Karpas-422 (cell line): ENCODE measurements at regions not wholly inside any gene's neighbourhood (a gene's known extent, or its start where the extent isn't known, plus 50 kb on each side); places are given as distances from the start of the nearest gene placed in this dataset.
A peak's percentile ranks its signal among the peaks of the same experiment; 100 is the strongest.
"Not testable (repeated sequence)": the region's sequence is repeated elsewhere in the genome, so short reads cannot be mapped to it uniquely, and the experiment has no call there.

Experiments
- DNase-seq: peaks from one replicate; pipeline ENCODE4 v3.0.0-alpha.2; 2015
- H2AFZ ChIP-seq: fragments of 200-600 bp; sonication (generic); 2 replicates; pipeline ENCODE4 v1.6.1; 2014; ENCODE audit warnings: antibody characterized with exemption, low read length, mixed read lengths
- H3K27ac ChIP-seq: fragments of 200-600 bp; sonication (generic); 2 replicates; pipeline ENCODE4 v1.5.1; 2014; ENCODE audit warnings: mild to moderate bottlenecking, low read length, moderate library complexity
- H3K27me3 ChIP-seq: fragments of 200-600 bp; sonication (generic); 2 replicates; pipeline ENCODE4 v1.6.1; 2014; ENCODE audit warnings: low read length, mixed read lengths
- H3K36me3 ChIP-seq: fragments of 200-600 bp; sonication (generic); 2 replicates; pipeline ENCODE4 v1.6.1; 2014; ENCODE audit warnings: low read length, mixed read lengths; ENCODE audit not compliant: insufficient read depth
- H3K4me1 ChIP-seq: fragments of 200-600 bp; sonication (generic); 2 replicates; pipeline ENCODE4 v1.6.1; 2014; ENCODE audit warnings: mild to moderate bottlenecking, low read length, mixed read lengths
- H3K4me2 ChIP-seq: fragments of 200-600 bp; sonication (generic); 2 replicates; pipeline ENCODE4 v1.6.1; 2014; ENCODE audit warnings: low read length, low read depth, mild to moderate bottlenecking; ENCODE audit not compliant: poor library complexity, severe bottlenecking
- H3K4me3 ChIP-seq: fragments of 200-600 bp; sonication (generic); 2 replicates; pipeline ENCODE4 v1.5.1; 2014; ENCODE audit warnings: mild to moderate bottlenecking, antibody characterized with exemption, low read length, mixed read lengths
- H3K79me2 ChIP-seq: fragments of 200-600 bp; sonication (generic); 2 replicates; pipeline ENCODE4 v1.6.1; 2014; ENCODE audit warnings: mild to moderate bottlenecking, low read length, mixed read lengths
- H3K9ac ChIP-seq: fragments of 200-600 bp; sonication (generic); 2 replicates; pipeline ENCODE4 v1.6.0; 2014; ENCODE audit warnings: low read length
- H3K9me2 ChIP-seq: fragments of 200-600 bp; sonication (generic), shearing (Covaris generic); replicated peaks from 2 replicates; pipeline ENCODE4 v1.6.0; 2014; ENCODE audit warnings: mild to moderate bottlenecking, low read length, moderate library complexity; ENCODE audit not compliant: insufficient read depth
- H3K9me3 ChIP-seq: fragments of 300-700, 200-600 bp; sonication (generic); 2 replicates; pipeline ENCODE4 v1.6.1; 2014; ENCODE audit warnings: low read length, mixed read lengths
- H4K20me1 ChIP-seq: fragments of 200-600 bp; sonication (generic); 2 replicates; pipeline ENCODE4 v1.6.1; 2014; ENCODE audit warnings: mild to moderate bottlenecking, antibody characterized with exemption, low read length, low read depth; ENCODE audit not compliant: insufficient read depth

DNA sequence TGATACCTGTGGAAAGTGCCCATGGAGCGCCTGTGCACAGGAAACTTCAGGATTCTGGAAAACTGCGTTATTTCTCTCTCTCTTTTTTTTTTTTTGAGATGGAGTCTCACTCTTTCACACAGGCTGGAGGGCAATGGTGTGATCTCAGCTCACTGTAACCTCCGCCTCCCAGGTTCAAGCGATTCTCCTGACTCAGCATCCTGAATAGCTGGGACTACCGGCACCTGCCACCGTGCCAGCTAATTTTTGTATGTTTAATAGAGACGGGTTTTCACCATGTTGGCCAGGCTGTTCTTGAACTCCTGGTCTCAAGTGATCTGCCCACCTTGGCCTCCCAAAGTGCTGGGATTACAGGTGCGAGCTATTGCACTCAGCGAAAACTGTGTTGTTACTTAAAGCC is 68.9 kb upstream of the PODXL start:
- not testable (repeated sequence) for H3K9ac ChIP-seq, H3K4me2 ChIP-seq, H3K27me3 ChIP-seq, H3K79me2 ChIP-seq, H4K20me1 ChIP-seq, DNase-seq, H3K9me2 ChIP-seq, H3K4me3 ChIP-seq, H3K4me1 ChIP-seq, H3K36me3 ChIP-seq, H3K27ac ChIP-seq, H3K9me3 ChIP-seq, H2AFZ ChIP-seq

- Histone ChIP-seq H3K4me1 (no peaks in the 10 kb centered on the region), H3K9me2 (no peaks in the 10 kb centered on the region), H3K27ac (no peak overlapping the region), H3K4me2 (no peak overlapping the region), H3K9ac (no peak overlapping the region), H3K36me3 (no peaks in the 10 kb centered on the region), H3K4me3 (no peak overlapping the region), H3K9me3 (no peaks in the 10 kb centered on the region), H4K20me1 (no peaks in the 10 kb centered on the region), H3K27me3 (no peaks in the 10 kb centered on the region), H2AFZ (no peak overlapping the region), H3K79me2 (no peaks in the 10 kb centered on the region)
- DNase-seq = no peak
Observed at GRCh38 chr7:131624536-131624935, 68.1 kb upstream of the PODXL start.

- no peak overlapping the region for H3K9ac ChIP-seq
- no peaks in the 10 kb centered on the region for H3K27me3 ChIP-seq
- H3K9me2 ChIP-seq = no peaks in the 10 kb centered on the region
- DNase-seq = no peak
- no peaks in the 10 kb centered on the region for H3K36me3 ChIP-seq
- H2AFZ ChIP-seq = no peak overlapping the region
- no peaks in the 10 kb centered on the region for H3K9me3 ChIP-seq
- no peak overlapping the region for H3K4me2 ChIP-seq
- no peaks in the 10 kb centered on the region for H4K20me1 ChIP-seq
- H3K27ac ChIP-seq = no peak overlapping the region
- H3K4me3 ChIP-seq = no peak overlapping the region
- no peaks in the 10 kb centered on the region for H3K79me2 ChIP-seq
- no peaks in the 10 kb centered on the region for H3K4me1 ChIP-seq
Observed at GRCh38 chr7:131623154-131623553, 66.7 kb upstream of the PODXL start.

DNA sequence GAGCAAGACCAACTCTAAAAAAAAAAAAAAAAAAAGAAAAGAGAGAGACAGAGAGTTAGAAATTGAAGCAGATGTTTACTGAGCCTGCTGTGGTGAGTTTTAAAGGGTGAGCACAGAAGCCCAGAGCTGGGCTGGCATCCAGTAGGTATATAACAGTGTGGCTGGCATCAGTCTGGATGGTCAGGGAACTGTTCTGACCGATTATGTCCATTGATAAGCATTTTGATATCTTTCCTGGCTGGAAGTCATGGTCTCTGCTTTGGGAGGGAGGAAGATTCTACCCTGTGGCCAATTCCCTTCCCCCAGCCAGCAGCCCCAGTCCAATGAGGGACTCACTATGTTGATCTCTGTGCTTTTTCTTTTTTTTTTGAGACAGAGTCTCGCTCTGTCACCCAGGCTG is 65.2 kb upstream of the PODXL start:
- H3K4me3 ChIP-seq = no peak overlapping the region
- H4K20me1 ChIP-seq = no peaks in the 10 kb centered on the region
- no peak overlapping the region for H3K4me2 ChIP-seq

DNA sequence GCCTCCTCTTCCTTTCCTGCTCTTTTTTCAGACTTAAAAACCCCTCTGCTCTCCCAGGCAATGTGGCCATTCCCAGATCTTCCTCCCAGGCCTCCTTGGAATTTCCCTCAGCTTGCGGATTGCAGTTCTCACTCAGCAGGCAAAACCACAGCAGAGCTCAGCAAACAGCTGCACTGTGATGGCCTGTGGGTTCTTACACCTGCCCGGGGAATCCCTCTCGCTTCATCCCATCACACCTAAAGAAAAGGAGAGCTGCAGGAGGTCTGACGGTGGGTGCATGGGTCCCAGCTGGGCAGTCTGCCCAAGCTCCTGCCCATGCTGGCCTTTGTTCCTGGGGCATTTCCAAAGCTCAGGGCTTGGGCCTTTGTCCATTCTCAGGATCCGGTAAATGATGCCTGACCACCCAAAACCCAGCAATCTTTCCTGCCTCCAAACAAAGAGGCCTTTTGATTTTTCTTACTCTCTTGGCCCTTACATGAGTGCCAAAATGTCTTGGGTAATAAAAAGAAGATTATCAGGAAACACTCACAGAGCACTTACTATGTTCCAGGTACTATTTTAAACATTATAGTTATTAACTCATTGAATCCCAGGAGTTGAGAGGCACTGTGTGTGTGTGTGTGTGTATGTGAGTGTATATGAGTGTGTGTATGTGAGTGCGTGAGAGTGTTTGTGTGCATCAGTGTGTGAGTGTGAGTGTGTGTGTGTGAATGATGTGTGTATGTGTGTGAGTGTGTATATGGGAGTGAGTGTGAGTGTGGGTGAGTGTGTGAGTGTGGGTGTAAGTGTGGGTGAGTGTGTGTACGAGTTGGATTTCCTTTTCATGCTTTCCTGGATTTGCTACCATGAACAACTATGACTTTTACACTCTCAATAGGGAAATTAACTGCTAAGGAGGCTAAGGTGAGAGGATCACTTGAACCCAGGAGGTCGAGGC is 64.5 kb upstream of the PODXL start:
- H3K36me3 ChIP-seq = no peaks in the 10 kb centered on the region
- H4K20me1 ChIP-seq = no peaks in the 10 kb centered on the region
- no peak overlapping the region for H3K4me3 ChIP-seq
- H3K27ac ChIP-seq = no peak overlapping the region
- H3K9ac ChIP-seq = no peak overlapping the region
- H3K9me2 ChIP-seq = no peaks in the 10 kb centered on the region
- no peak overlapping the region for H3K4me2 ChIP-seq
- no peaks in the 10 kb centered on the region for H3K27me3 ChIP-seq
- H3K4me1 ChIP-seq = no peaks in the 10 kb centered on the region
- H2AFZ ChIP-seq = no peak overlapping the region
- no peaks in the 10 kb centered on the region for H3K9me3 ChIP-seq
- no peaks in the 10 kb centered on the region for H3K79me2 ChIP-seq
- DNase-seq = no peak

More for the DNA sequence above, 65.2 kb upstream of the PODXL start:
- DNase-seq = no peak
- Histone ChIP-seq H3K4me1 (no peaks in the 10 kb centered on the region), H3K9ac (no peak overlapping the region), H3K36me3 (no peaks in the 10 kb centered on the region), H3K79me2 (no peaks in the 10 kb centered on the region), H2AFZ (no peak overlapping the region), H3K27me3 (no peaks in the 10 kb centered on the region), H3K27ac (no peak overlapping the region), H3K9me3 (no peaks in the 10 kb centered on the region), H3K9me2 (no peaks in the 10 kb centered on the region)

- Histone ChIP-seq H3K79me2 (no peaks in the 10 kb centered on the region), H3K27ac (no peak overlapping the region), H3K4me1 (no peaks in the 10 kb centered on the region), H3K4me2 (no peak overlapping the region), H3K9ac (no peak overlapping the region), H4K20me1 (no peaks in the 10 kb centered on the region), H3K9me3 (no peaks in the 10 kb centered on the region), H3K4me3 (no peak overlapping the region), H3K9me2 (no peaks in the 10 kb centered on the region), H3K36me3 (no peaks in the 10 kb centered on the region), H3K27me3 (no peaks in the 10 kb centered on the region), H2AFZ (no peak overlapping the region)
- DNase-seq = peak; percentile 50
Observed at GRCh38 chr7:131619336-131620305, 63.2 kb upstream of the PODXL start.

GRCh38 chr7:131618391-131618790 is 62.0 kb upstream of the PODXL start:
- no peak overlapping the region for H3K4me2 ChIP-seq
- no peaks in the 10 kb centered on the region for H4K20me1 ChIP-seq
- no peak overlapping the region for H3K4me3 ChIP-seq
- DNase-seq = no peak
- no peaks in the 10 kb centered on the region for H3K79me2 ChIP-seq
- no peaks in the 10 kb centered on the region for H3K36me3 ChIP-seq
- no peaks in the 10 kb centered on the region for H3K9me2 ChIP-seq
- H3K27me3 ChIP-seq = no peaks in the 10 kb centered on the region
- no peak overlapping the region for H3K27ac ChIP-seq
- no peak overlapping the region for H2AFZ ChIP-seq
- no peaks in the 10 kb centered on the region for H3K9me3 ChIP-seq
- H3K4me1 ChIP-seq = no peaks in the 10 kb centered on the region
- H3K9ac ChIP-seq = no peak overlapping the region
